Fibroblast of gingiva (primary cell): ENCODE measurements at regions not wholly inside any gene's neighbourhood (a gene's known extent, or its start where the extent isn't known, plus 50 kb on each side); places are given as distances from the start of the nearest gene placed in this dataset.
"Not testable (repeated sequence)": the region's sequence is repeated elsewhere in the genome, so short reads cannot be mapped to it uniquely, and the experiment has no call there.

Experiments used
- DNase-seq: peaks from one replicate; pipeline ENCODE4 v3.0.0-alpha.2; 2011; ENCODE audit warnings: low read depth

DNA sequence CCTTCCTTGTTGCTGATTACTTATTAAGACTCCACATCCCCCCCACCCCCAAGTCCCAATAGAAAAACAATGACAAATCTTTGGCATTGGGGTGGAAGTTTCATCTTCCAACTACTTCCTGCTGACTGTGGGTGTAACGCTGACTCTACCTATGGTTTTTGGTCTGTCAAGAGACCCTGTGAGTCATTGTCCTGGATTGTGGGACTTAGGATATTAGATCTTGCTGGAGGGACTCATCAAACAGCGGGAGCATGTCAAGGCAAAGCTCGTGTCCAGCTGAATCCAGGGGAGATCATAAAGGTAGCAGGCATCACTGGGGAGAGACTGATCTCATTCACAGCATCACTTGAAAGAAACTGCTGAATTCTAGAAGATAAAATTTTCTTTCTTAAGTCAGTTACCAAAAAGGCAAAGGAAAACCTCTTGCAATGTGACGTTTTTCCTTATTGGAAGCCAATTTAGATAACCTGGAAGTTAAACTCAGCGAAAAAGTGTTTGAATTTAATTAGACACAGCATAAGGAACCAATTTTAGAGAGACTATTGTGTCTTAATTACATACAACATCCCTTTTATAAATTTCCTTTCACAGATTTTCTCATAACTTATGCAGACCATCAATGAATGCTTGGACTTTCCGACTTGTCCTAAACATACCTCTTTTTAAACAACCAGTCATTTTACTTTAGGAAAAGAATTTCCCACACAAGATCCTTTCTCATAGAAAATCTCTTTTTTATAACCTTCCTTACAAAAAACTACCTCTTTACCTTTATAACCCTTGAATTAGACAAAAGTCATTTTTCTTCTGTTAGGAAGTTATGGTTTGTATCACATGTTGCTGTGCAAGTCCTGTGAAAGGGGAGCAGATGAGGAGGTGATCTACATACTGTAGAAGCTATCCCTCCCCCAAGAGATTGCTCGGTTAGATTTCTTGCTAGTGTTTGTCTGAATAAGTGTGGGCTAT lies 94.6 kb upstream of the SCAF11 start:
- DNase-seq, result no peak

DNA sequence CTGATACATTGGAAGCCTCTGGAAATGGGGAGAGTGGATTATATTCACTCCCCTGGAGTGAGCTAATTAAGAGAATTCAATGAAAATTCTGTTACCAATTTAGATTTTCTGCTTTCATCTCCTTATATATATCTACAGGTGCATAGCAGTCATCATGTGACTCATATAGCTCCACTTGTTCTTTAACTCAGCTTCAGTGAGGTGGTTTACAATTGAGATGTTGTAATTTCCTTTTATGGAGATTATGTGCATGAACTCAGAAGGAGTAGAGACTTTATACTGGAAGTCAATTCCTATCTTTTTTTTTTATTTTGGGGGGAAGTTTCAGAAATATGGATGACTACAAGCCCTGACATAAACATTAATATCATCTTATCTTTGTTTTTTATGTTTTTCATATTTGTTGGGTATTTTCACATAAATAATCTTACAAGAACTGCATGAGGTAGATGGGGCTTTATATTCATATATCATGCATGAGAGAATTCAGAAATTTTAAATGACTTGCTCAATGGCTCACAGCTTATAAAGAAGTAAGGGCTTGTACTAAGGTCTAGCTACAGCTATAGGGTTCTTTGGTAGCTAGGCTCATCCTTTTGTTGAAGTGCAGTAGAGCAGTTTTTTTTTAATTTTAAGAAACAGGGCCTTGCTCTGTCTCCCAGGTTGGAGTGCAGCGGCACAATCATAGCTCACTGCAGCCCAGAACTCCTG lies 92.3 kb upstream of the SCAF11 start:
- DNase-seq, result no peak

DNA sequence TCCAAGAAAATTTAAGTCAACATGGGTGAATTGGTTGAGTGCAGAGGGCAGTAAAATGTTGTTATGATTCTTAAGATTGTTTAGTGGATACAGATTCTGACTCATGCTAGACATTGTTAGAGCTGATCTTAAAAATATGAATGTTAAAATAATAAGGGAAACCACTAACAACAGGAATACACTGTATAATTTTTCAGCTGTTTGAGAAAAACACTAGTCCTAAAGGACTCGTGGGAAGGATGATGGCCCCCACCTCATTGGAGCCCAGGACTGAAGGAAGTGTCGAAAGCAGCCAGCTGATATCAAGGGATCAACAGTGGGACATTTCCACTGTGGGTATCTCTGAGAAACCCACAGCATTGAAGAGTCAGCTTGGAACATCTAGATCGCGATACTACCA lies 82.9 kb upstream of the SCAF11 start:
- no peak for DNase-seq

DNA sequence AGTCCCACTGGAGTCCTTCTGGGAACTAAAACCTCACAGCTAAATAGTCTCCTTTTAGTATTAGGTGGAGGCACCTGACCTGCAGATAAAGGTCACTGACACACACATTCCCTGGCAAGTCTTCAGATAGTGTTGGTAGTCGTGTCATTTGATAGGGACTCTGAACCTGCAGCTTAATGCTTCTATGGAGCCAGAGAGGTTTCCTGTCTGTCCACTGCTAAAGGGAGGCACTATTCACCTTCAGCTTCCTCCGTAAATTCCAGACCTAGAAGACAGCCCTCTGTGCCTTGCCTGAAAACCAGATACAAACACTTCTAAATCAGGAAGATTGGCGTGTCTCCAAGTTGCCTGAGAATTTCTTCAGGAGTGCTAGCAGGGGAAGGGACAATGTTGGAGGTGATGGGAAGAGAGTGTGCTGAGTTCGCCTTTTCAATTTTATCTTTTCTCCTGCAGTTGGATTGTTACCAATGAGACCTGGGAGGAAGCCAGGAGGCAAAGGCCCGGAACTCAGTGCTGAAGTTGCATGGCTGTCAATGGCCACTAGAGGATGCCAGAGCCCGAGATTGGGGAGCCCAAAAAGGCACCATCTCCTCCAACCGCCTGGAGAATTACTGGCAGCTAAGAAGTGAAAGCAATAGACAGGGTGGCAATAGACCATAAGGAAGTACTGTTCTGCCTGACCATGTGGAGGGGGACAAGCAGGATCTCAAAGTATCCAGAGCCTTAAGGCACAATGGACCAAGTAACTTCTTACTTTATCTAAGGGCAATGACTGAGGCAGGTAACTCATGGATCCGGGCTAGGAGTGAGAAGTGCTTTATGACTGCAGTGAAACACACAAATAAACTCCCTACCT lies 81.6 kb upstream of the SCAF11 start:
- peak; percentile 56 for DNase-seq

DNA sequence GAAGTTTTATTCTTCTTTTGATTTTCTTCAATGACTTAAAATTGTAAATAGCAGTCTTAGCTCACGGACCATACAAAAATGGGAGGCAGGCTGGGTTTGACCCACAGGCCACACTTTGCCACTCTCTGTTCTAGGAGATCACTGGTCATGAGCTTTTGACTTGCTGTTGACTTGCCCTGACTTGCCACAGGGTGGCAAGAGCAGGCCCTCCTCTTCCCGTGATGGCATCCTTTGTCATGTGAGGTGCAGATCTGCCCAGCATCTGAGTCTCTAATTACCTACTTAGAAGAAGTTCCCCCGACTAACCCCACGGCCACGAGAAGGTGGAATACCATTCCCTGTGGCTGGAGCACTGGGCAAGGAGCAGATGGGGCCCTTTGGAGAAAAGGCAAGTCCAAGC lies 81.0 kb upstream of the SCAF11 start:
- no peak for DNase-seq

DNA sequence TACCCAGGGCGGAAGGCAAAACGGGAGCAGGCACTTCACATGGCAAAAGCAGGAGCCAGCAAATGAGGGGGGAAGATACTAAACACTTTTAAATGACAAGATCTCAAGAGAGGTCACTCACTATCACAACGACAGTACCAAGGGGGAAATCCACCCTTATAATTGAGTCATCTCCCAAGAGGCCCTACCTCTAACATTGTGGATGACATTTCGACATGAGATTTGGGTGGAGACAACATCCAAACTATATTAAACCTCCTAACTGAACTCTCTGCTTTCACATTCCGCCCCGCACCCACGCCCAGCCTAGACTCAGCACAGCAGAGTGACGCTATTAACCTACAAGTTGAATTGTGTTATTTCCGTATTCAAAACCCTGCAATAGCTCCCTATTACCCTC lies 76.7 kb upstream of the SCAF11 start:
- no peak for DNase-seq

DNA sequence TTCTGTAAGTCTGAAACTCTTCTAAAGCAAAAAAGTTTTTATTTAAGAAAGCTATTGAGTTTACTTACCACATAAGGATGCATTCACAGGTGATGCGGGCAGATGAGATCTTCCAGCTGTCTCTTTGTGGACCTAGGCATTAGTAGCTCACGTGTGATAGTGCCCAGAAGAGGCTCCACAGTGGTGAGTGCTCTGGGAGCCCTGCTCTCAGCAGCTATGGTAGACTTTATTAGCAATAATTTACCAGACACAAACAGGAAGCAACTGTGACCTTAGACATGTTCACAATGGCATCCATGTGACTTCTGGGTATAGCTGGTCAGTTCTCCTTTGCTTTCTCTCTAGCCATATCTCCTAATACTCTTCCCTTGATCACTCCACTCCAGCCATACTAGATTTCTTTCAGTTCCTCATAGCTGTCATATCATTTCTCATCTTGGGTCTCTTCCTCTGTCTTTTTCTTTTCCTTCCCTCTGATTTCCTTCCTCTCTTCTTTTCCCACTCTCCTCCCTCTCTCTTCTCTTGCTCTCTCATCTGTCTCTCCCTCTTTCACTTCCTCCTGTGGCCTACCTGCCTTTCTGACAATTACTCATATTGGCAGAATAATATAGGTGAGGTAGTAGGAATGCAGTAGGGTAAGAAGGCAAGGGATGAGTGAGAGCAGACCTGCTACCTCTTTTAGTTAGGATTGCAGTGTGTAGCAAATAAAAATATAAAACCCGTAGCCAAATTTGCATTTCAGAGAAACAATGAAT lies 75.2 kb upstream of the SCAF11 start:
- DNase-seq, result no peak

DNA sequence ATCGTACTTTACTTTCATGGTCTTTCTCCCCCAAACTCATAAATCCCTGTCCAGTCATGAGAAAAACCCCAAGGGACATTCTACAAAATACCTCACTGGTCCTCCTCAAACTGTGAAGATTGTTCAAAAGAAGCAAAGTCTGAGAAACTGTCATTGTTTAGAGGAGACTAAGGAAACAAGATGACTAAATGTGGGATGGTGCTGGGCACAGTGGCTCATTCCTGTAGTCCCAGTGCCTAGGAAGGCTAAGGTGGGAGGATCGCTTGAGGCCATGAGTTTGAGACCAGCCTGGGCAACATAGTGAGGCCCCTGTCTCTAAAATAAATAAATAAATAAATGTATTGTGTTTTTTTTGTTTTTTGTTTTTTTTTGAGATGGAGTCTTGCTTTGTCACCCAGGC lies 74.2 kb upstream of the SCAF11 start:
- no peak for DNase-seq

DNA sequence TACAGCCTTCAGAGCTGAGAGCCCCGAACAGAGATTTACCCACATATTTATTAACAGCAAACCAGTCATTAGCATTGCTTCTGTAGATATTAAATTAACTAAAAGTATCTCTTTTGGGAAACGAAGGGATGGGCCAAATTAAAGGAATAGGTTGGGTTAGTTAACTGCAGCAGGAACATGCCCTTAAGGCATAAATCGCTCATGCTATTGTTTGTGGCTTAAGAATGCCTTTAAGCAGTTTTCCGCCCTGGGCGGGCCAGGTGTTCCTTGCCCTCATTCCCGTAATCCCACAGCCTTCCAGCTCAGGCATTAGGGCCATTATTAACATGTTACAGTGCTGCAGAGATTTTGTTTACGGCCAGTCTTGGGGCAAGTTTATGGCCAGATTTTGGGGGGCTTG lies 68.3 kb upstream of the SCAF11 start:
- not testable (repeated sequence) for DNase-seq

DNA sequence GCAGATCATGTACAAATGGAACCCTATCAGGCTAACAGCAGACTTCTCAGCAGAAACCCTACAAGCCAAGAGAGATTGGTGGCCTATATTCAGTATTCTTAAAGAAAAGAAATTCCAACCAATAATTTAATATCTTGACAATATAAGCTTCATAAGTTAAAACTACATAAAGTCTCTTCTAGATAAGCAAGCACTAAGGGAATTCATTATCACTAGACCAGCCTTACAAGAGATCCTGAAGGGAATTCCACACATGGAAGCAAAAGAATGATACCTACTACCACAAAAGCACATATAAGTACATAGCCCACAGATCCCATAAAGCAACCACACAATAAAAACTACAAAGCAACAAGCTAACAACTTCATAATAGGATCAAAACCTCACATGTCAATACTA lies 60.4 kb upstream of the SCAF11 start:
- no peak for DNase-seq

DNA sequence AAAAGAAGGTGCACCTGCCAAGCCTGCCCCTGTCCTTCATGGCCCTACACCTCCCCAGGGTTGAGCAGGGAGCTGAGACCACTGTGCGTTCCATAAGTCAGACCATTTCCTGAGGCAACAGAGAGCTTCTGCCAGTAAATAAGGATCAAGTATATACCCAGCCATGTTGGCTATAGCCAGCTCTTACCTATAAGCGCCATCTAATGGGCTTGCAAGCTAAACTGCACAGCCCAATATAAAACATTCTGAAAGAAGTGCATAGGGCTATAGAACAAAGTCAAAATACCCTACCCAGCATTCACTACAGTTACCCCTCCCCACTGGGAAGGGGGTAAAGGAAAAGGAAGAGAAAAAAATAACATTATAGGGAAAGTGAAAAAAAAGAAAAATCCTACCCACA lies 59.3 kb upstream of the SCAF11 start:
- no peak for DNase-seq

DNA sequence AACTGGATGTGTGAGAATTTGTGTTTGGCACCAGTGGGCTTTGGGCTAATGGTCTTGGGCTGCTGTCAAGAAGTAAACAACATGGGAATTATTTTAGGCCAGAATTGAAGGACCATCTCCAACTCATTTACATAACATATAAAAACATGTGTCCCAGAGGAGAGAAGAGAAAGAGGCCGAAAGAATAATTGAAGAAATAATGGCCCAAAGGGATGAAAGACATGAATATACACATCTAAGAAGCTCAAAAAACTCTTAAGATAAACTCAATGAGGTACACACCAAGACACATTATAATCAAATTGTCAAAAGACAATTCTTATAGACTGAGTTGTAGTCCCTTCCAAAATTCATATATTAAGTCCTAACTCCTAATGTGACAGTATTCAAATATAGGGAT lies 56.1 kb upstream of the SCAF11 start:
- no peak for DNase-seq

DNA sequence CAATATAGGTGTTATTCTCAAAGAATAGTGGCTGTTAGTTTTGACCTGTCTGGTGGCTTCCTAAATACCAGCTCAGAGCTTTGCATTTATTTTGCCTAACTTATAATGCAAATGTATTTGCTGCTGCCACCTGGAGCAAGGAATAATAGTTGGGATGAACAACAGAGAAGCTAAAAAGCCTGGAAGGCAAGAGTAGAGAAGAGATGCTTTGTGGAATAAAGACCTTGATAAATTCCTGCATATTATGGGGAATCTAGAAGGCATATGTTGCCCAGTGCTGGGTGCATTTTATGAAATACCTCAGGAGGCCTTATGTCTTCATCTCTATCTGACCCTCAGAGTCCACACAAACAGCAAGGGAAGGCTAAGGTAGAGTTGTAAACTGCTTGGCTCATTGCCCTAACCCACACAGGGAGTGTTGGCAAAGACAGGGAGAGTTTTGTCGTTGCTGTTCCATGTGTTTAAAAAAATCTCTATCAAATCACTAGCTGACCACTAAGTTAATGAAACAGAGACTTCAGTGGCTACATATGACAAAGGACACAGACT lies 53.7 kb upstream of the SCAF11 start:
- DNase-seq, result no peak
